HEK293T (cell line): ENCODE measurements at regions not wholly inside any gene's neighbourhood (a gene's known extent, or its start where the extent isn't known, plus 50 kb on each side); places are given as distances from the start of the nearest gene placed in this dataset.

Source experiments
- ARNT ChIP-seq: fragments of 450-650 bp; IDR thresholded peaks from 2 replicates; pipeline ENCODE4 v1.6.1; 2017; ENCODE audit warnings: mild to moderate bottlenecking
- BHLHE40 ChIP-seq: fragments of 450-650 bp; IDR thresholded peaks from 2 replicates; pipeline ENCODE4 v1.6.1; 2016; ENCODE audit warnings: mild to moderate bottlenecking, moderate library complexity, borderline replicate concordance
- ELF4 ChIP-seq: fragments of 450-650 bp; IDR thresholded peaks from 2 replicates; pipeline ENCODE4 v1.6.1; 2017; ENCODE audit warnings: antibody characterized with exemption
- FOXA1 ChIP-seq: fragments of 450-650 bp; IDR thresholded peaks from 2 replicates; pipeline ENCODE4 v1.6.1; 2016; ENCODE audit warnings: mild to moderate bottlenecking
- FOXK2 ChIP-seq: fragments of 450-650 bp; IDR thresholded peaks from 2 replicates; pipeline ENCODE4 v1.6.1; 2016; ENCODE audit warnings: mild to moderate bottlenecking
- SUZ12 ChIP-seq: fragments of 450-650 bp; IDR thresholded peaks from 2 replicates; pipeline ENCODE4 v1.6.1; 2016; ENCODE audit warnings: mild to moderate bottlenecking
- ZNF384 ChIP-seq: fragments of 450-650 bp; IDR thresholded peaks from 2 replicates; pipeline ENCODE4 v1.6.1; 2016

DNA sequence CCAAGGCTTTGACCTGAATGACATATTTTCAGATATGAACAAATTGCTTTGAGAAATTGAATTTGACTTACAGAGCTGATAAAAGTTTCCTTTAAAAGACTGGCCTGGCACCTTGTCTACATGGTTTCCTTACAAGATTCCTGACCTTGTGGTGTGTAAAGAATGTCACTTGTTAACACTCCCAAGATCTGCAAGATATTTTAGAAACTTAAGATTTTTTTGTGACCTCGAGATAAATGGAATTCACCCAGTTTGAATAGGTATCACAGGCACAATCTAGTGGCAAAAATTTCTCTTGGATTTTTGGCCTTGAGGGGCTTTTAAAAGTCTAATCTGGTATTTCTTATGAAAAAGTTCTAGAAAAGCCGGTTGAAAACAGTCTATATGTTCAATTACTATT lies 1568.9 kb upstream of the IGFBP7 start:
- no peak for TF ChIP-seq FOXA1
- no peak for TF ChIP-seq ELF4
- no peak for TF ChIP-seq BHLHE40
- TF ChIP-seq ZNF384 = no peak
- TF ChIP-seq SUZ12 = no peak
- TF ChIP-seq FOXK2 = no peak
- no peak for TF ChIP-seq ARNT
